ENCODE measurements at regions not wholly inside any gene's neighbourhood (a gene's known extent, or its start where the extent isn't known, plus 50 kb on each side); places are given as distances from the start of the nearest gene placed in this dataset.

DNA sequence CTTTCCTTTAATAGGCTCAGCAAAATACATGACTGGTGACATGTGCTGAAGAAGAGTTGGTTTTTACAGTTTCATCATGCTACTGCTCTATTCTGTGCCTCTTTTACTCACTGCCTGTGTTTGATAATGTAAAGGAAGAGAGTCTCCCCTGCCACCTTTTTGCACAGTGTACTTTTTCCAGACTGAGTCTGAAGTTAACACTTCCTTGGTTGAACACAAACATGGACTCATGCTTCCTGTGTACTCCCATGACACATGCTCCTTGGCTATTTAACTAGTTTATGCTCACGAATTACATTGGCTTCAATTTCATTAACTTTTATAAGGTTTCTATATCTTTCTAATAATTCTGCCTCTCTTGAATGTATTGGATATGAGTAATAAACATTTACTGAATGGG, 396.1 kb downstream of the VGLL3 start:
- TF ChIP-seq, protein P1, sequence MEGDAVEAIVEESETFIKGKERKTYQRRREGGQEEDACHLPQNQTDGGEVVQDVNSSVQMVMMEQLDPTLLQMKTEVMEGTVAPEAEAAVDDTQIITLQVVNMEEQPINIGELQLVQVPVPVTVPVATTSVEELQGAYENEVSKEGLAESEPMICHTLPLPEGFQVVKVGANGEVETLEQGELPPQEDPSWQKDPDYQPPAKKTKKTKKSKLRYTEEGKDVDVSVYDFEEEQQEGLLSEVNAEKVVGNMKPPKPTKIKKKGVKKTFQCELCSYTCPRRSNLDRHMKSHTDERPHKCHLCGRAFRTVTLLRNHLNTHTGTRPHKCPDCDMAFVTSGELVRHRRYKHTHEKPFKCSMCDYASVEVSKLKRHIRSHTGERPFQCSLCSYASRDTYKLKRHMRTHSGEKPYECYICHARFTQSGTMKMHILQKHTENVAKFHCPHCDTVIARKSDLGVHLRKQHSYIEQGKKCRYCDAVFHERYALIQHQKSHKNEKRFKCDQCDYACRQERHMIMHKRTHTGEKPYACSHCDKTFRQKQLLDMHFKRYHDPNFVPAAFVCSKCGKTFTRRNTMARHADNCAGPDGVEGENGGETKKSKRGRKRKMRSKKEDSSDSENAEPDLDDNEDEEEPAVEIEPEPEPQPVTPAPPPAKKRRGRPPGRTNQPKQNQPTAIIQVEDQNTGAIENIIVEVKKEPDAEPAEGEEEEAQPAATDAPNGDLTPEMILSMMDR (IDR thresholded peaks at IDR 0.05 in 8 of 11, conservative IDR thresholded peaks at IDR 0.05 in 3 of 11) = no peak
- TF ChIP-seq POLR2AphosphoS5 (IDR thresholded peaks at IDR 0.05) (no peak), POLR2A (IDR thresholded peaks at IDR 0.05) (no peak)
